ENCODE measurements at regions not wholly inside any gene's neighbourhood (a gene's known extent, or its start where the extent isn't known, plus 50 kb on each side); places are given as distances from the start of the nearest gene placed in this dataset.

- no peaks in the 10 kb centered on the region for H3K27me3 ChIP-seq (replicated peaks in 1 of 2; ENCODE audit: control insufficient read depth in 2 of 2, insufficient read depth in 2 of 2, low read length in 1 of 2)
- H3K9ac ChIP-seq (ENCODE audit: control insufficient read depth, insufficient read depth, low read length) = no peak overlapping the region
- H3K4me3 ChIP-seq = no peak overlapping the region
- H2AFZ ChIP-seq (ENCODE audit: control insufficient read depth, low read depth, low read length) = no peak overlapping the region
- ChIA-PET RAD21 (ENCODE audit: unreplicated experiment) (no interaction called here), SMC1A (ENCODE audit: uncharacterized antibody, unreplicated experiment) (no interaction called here), CTCF (interaction anchor here (0.6 kb wide), 1 partner anchor 323 kb away, joined by 5 read pairs; no protein-coding TSS in a partner anchor), POLR2A (no interaction called here)
- FAIRE-seq (no peak), ATAC-seq (no peak), DNase-seq (ENCODE audit: low read depth, low spot score) (no peak)
- no peaks in the 10 kb centered on the region for H3K4me1 ChIP-seq (ENCODE audit: control insufficient read depth, insufficient read depth, low read length)
- no peak overlapping the region for H3K4me2 ChIP-seq (ENCODE audit: control insufficient read depth, insufficient read depth)
- H4K20me1 ChIP-seq (ENCODE audit: control insufficient read depth, insufficient read depth) = no peaks in the 10 kb centered on the region
- BruUV-seq (replicated peaks) = no TSS peak
- no peak overlapping the region for H3K27ac ChIP-seq (ENCODE audit: control insufficient read depth, insufficient read depth)
- no peaks in the 10 kb centered on the region for H3K36me3 ChIP-seq (ENCODE audit: control insufficient read depth in 2 of 2, insufficient read depth in 2 of 2, low read length in 1 of 2)
- WGBS (ENCODE audit: insufficient coverage, insufficient replicate concordance, low lambda C conversion rate, missing lambda C conversion rate) = 0% methylated on average over 1 of the region's 1 CpG
- H3K79me2 ChIP-seq (ENCODE audit: control insufficient read depth, insufficient read depth, low read length) = no peaks in the 10 kb centered on the region
- in situ Hi-C loops (cut with MboI) (no loop called here), intact Hi-C loops (cut with micrococcal nuclease; ENCODE audit: unreplicated experiment) (no loop called here)
- no peaks in the 10 kb centered on the region; the same call in 2 of the 3 replicates for H3K9me3 ChIP-seq (replicated peaks; ENCODE audit: control insufficient read depth, insufficient read depth, low read length)
- no peak for TF ChIP-seq ATF2 (IDR thresholded peaks at IDR 0.05; ENCODE audit: low read length)
- TF ChIP-seq ZZZ3 (IDR thresholded peaks at IDR 0.05; ENCODE audit: control insufficient read depth, insufficient read length, low read depth) = no peak
- TF ChIP-seq BCLAF1 (IDR thresholded peaks at IDR 0.05) = no peak
- no peak for TF ChIP-seq ETV6 (conservative IDR thresholded peaks at IDR 0.05 in 1 of 2, IDR thresholded peaks at IDR 0.05 in 1 of 2; ENCODE audit: borderline replicate concordance in 1 of 2, low read depth in 1 of 2)
- TF ChIP-seq GABPA (IDR thresholded peaks at IDR 0.05; ENCODE audit: low read depth) = no peak
- no peak for TF ChIP-seq MYC (IDR thresholded peaks at IDR 0.05; ENCODE audit: insufficient read depth, insufficient read length, insufficient replicate concordance, low read length, severe bottlenecking)
- no peak for TF ChIP-seq ZNF592 (IDR thresholded peaks at IDR 0.05)
- TF ChIP-seq ZNF24 (IDR thresholded peaks at IDR 0.05) = no peak
- TF ChIP-seq ZBTB4 (CRISPR knock-in tag; IDR thresholded peaks at IDR 0.05) = no peak
- TF ChIP-seq USF2 (IDR thresholded peaks at IDR 0.05; ENCODE audit: borderline replicate concordance, low read depth, low read length) = no peak
Observed at GRCh38 chr19:8904597-8904996, 72.4 kb downstream of the MBD3L1 start.
